NAMALWA (cell line): ENCODE measurements at regions not wholly inside any gene's neighbourhood (a gene's known extent, or its start where the extent isn't known, plus 50 kb on each side); places are given as distances from the start of the nearest gene placed in this dataset.

ENCODE experiments used
- DNase-seq: peaks from one replicate; pipeline ENCODE4 v3.0.0-alpha.2; 2015; ENCODE audit warnings: low spot score

DNA sequence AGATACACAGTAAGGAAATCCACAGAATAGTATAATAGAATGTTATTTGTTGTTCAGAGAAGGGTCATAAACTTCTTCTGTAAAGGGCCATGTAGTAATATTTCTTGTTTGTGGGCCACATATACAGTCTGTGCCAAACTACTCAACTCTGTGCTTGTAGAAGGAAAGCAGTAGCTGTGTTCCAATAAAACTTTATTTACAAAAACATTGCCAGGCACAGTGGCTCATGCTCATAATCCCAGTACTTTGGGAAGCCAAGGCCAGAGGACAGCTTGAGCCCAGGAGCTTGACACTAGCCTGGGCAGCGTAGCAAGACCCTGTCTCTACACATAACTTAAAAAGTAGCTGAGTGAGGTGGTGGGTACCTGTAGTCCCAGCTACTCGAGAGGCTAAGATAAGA is 612.8 kb upstream of the PSMD7 start:
- no peak for DNase-seq

DNA sequence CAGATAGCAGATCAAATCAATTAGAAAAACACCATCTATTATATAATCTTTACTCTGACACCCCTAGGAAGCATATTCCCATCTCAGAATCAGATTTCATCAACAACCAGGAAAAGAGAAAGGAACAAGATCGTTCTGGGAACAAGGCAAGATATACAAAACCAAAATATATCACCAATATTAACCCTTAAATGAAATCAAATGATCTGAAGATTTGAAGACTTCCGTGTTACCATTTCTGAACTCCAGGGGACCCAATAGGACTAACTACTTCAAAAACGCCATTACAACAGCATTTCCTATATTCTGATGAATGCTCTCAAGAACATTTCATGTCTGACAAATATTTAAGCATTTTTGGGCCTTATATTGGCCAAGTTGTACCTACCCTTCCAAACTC is 624.2 kb upstream of the ZFHX3 start:
- DNase-seq = no peak

DNA sequence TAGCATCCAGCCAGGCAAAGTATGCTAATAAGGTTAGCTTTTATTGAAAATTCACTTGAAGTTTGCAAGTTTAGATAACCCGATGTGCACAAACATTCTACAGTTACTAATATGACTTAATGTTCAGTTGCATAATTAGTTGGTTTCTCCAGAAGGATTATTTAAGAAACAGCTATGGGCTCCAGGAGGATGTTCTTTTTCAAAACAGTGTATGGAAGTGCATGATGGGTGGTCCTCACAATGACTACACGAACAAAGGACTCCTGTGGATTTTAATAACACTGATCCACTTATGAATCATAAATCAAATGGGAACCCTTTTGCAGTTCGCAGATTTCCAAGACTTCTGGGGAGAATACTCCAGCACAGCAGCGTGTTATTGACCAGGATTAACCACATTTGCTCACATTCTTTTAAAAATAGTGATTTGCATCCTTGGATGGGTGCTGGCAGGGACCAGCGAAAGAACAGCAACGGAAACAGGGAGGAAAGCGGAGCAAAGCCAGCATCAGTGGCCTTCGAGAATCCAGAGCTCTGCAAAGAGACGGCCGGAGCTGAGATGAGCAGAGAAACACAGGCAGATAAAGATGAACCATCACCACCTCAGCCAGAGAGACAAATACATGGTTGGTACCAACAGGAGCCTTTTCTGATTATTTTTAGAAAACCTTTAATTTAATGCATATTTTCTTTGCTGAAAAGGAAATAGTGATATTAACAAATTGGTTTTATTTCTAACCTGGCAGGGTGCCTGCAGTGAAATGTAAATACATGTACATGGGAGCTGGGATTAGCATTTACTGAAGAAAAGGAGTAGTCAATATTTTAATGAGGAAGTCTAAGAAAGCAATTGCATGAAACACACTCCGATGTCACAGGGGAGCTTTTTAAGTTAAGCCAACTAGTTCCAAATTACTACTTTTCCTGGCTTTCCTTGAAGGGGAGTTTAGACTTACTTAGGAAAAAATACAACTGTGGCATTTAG is 623.2 kb upstream of the ZFHX3 start:
- DNase-seq = no peak

DNA sequence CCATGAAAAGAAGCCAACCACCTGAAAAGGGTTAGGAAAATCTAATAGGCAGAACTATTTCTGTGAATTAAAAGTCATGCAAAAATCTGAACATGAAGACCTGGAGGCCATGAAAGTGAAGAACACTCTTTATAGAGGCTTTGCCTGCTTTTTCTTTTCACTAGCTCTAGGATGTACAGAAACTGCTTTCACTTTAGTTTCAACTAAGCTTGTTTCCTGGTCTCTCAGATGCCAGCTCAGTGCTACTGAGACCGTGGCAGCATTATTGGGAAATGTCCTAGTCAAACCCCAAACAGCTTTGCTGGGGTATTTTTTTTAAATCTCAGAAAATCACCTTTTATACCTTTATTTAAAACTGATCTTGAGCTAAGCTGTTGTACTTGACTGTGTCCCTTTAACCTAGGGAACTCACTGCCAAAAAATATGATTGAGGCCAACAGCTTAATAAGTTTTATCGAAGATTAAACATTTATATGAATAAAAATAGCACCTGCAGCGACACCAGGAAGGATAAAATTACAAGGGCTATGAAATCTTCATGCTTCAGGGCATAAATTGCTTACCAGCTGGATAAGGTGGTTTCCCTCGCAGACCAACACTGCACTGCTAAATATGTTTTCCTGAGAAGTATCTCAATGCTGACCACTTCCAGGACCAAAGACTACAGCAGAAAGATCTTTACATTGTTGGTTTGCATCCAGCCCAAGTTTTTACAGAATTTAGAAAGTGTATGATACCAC is 621.8 kb upstream of the ZFHX3 start:
- DNase-seq = no peak

DNA sequence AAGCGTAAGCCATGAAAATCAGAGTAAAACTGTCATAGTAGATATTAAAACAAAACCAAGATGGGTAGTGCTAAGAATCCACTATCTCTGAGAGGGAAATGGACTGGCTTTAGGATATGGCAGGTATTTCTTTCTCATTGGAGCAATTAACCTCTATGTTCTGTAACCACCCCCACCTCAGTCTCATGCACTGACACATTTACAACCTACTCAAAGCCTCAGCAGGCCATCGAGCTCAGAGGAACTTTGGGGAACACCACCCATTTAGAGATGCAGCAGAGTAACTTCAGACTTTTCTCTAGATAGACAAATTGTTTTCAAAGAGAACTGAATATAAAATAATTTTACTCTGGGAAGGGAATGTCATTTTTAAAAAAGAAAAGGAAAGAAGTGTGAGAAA is 615.8 kb upstream of the ZFHX3 start:
- DNase-seq = no peak

DNA sequence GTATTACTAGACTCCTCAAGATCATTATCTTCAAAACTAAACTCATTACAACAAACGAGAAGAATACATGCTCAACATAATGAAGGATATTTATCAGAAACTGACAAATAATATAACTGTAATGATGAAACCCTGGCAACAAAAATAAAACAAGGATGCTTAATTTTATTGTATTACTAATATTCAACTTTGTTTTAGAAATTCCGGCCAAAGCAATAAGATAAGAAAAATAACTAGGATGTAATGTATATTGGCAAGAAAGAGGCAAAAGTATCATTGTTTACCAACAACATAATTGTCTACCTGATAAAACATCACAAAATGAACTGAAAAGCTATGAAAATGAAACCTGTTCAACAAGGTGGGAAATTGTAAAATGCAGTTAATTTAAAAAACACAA is 588.3 kb upstream of the ZFHX3 start:
- no peak for DNase-seq

DNA sequence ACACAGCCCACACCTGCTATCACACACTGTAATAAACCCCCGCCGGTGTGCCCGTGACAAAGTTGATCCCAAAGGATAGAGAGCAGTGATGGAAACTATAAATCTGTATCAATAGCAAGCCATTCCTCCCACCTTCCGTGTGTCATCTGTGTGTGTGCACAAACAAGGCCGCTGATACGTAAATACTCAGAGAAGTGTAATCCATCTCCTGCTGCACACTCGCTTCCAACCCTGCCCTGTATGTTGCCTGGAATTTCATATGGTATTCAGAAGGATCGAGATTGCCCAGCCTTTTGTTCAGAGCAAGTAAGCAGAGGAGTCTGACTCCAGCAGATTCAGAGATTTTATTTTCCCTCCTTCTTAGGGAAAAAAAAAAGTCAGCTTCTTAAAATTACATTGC is 581.1 kb upstream of the ZFHX3 start:
- DNase-seq = no peak

DNA sequence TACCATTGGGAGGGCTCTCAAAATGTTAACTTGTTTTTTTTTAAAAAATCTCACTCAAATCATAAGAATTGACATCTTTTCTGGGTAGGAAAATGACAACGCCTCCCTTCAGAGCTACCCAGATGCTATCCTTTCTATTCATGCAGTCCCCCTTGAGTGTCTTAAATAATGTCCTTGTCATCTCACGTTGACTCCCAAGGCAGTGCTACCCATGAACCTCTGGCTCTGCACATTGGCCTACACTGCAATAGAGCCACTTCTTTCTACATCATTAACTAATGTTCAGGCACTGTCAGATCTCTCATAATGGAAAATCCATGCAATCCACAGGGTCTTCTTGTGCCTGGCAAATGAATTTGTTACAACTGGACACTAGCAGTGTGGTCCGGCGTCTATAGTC is 569.8 kb upstream of the ZFHX3 start:
- no peak for DNase-seq

DNA sequence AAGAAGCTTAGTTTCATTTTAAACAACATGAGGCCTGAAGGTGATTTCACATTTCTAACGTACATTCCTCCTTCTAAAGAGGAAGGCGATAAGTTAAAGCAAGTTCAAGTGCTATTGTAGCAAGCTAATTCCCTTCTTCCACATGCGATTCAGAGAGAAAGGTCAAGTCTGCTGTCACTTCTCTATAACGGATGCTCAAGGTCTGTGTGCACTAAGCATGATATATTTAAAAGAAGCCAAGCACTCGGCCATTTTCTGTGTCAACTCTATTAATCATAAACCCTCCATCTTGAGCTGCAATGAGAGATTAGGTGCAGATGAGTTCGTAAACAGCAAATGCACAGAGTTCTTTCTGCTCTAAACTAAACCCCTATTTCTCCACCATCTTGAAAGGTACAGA is 568.8 kb upstream of the ZFHX3 start:
- no peak for DNase-seq

DNA sequence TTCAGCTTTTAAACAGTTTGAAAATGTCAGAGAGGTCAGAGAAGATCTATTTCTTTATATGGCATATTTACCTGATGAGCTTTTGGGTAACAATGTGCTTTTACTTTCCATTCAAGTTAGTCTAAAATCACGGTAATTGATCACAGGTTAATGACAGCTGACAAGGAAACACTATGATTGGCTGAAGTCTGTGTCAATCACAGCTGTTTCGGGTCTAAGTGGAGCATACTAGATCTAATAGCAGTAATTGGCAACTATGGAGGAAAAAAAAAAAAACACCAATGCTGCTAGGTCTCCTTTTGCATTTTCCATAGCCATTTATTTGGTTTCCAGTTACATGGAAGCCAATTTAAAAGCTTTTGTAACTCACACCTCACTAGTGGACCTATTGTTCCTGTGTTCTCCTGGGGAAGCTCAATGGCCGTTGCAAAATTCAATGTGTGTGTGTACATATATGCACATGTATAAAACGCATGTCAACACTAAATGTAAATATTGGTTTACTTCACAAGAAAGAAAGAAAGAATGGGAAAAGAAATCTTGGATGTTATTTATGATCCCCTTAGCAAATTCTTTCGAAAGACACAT is 568.3 kb upstream of the ZFHX3 start:
- DNase-seq = peak; percentile 16

DNA sequence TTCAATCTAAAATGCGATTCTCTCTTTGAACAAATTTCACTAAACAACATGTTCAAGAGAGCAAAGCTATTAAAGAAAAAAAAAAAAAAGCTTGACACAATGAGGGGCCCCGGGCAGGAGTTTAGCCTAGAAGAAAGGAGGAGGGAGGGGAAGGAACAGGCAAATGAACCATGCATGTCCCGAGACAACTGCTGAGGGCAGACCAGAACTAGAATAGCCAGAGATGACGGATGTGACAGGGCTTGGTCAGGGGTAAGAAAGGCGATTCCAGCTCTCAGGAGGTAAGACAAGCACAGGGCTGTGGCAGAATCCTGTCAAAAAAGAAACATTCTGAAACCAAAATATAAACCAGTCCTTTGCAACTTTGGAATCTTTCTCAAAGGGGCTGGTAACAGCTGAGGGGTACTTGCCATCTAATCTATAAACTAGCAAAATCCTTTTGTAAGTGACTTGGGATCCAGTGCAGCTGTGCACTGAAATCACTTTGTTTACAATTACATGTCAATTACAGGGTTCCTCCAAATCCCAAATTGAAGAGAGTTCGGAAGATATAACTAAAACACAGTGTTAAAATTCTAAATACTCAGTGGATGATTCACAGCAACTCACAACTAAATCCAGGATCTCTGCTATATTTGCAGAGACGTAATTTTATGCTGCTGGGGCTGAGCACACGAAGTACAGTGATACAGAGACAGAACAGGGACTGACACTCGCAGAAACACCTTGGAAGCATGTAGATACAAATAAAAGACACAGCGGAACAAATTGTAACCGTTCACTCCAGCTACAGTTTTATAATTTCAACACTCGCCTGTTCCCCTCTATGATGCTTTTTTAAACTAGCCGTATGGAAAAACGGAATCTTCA is 567.4 kb upstream of the ZFHX3 start:
- no peak for DNase-seq

DNA sequence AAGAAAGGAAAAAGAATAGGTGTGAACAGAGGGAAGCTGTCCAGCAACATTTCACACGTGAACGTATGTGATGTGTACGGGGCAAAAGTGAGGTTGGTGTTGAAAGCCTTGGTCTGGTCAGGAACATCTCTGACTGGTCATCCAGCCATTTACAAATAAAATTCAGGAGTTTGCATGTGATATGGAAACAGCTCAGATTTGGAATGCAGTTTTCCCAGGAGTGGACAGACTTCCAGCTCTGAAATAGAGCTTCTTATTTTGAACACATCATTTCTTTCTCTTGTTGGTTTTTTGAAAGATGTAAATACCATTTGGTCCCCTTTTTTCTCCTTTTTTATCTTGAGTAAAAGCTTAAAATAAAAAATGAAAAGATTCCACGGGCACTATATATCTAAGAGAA is 566.2 kb upstream of the ZFHX3 start:
- DNase-seq = no peak

DNA sequence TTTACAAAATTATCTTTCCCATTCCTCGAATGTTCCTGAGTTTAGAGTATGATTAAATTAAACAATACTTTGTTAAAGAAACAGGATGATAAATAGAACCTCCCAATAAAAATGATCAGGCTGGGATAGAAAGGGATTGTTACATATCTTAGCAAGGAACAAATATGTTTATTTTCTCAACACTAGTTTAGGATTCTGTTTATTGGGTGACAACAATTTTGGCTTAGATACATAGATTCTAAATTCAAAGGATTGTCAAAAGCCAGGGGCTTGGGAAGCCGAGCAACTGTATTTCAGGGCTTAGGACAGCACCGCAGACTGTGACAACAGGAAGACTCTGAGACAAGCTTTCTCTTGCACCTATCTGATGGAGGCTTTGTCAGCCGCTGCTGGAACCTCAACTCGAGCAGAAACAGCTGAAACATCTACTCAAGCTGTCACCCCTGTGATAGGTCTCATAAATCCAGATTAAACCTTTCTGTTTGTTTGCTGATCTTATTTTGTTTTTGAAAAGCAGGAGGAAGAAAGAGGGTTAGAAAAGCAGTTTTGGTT is 562.8 kb upstream of the ZFHX3 start:
- DNase-seq = no peak

DNA sequence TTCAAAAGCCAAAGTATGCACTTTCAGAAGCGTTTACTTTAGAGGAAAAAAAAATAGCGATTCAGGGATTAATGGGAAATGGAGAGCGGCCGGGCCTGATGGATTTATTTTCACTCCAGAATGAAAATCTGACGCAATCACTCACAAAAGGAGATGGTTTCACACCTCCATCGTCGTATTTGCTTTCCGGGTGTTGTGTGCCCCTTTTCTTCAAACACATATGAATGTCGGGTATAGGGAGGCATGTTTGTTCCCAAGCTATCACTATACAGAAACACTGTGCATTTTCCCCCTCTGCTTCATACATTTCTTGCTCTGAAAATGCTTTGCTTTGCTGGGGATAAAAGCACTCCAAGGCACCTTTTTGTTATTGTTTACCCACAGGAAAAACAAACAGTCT is 562.2 kb upstream of the ZFHX3 start:
- DNase-seq = no peak

DNA sequence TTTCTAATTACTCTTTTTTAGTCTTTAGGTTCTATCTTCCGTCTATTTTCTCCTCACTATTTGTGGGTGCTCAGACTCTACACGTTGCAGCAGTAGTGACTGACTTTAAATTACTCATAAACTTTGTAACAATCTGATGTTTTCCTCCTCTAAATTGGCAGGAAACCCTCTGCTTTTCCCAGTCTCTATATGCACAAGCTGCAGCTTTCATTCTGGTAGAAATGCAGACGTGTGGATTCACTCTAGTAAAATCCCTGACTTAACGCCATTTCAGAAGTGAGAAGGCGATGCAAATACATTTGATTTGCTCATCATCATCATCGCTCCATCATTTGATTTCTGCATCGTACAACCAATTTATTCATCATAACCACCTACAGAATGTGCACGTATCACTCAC is 561.0 kb upstream of the ZFHX3 start:
- no peak for DNase-seq

DNA sequence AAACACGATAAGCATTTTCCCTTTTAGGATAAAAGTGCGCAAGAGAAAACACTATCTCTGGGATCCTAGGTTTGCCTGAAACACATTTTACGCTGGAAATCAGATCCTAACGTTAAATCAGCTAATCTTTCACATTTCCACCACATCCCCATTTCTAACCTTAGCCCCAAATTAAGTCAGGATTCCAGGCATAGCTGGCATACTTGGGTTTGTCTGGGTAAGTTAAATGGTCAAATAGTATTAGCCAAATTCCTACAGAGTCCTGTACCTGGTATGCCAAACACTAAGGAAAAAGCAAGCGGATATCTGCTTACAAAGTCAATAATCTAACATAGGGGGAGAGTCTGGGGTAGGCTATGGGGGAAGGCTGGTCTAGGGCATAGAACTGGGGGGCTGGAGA is 557.4 kb upstream of the ZFHX3 start:
- no peak for DNase-seq

DNA sequence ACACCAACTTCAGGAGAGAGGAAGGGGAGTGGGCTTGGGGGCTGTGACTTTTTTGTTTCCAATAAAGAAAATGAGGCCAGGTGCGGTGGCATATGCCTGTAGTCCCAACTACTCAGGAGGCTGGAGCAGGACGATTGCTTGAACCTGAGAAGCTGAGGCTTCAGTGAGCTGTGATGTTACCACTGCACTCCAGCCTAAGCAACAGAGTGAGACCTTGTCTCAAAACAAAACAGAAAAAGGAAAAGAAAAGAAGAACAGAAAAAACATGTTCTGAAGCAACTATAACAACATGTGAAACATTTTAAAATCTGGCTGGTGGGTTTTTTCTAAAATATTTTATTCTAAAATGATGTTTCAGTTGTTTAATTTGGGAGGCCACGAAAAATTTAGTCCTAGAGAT is 554.0 kb upstream of the ZFHX3 start:
- DNase-seq = no peak

DNA sequence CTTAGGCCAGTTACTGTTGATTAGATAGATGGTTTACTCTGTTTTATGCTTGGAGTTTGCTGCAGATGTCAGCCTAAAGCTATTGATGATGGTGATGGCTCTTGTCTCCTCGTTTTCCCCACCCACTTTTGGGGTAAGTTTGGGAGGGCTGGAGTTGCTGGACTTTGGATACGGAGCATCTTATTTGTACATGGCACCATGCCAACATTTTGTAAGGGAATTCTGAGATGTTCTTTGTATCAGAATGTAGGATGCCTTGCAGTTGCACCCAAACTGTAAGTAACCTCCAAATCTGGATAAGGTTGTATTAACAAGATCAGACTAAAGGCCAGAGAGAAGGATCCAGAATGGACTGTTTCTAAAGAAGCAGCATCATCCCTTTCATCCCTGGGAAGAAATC is 551.9 kb upstream of the ZFHX3 start:
- DNase-seq = no peak

DNA sequence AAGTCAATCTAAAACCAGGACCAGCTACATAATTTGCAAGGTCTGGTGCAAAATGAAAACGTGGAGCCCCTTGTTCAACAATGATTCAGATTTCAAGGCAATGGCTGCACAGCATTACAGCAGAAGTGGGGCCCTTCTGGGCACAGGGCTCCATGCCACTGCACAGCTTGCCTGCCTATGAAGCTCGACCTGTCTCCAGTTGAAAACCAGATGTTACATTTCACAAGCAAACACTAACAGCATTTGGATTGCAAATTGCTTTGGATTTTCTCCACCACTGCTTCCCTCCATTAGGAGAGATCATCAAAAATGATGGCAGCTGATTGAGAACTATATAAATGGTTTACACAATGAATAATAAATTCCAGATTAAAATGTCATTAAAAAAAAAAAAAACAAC is 551.4 kb upstream of the ZFHX3 start:
- DNase-seq = no peak

DNA sequence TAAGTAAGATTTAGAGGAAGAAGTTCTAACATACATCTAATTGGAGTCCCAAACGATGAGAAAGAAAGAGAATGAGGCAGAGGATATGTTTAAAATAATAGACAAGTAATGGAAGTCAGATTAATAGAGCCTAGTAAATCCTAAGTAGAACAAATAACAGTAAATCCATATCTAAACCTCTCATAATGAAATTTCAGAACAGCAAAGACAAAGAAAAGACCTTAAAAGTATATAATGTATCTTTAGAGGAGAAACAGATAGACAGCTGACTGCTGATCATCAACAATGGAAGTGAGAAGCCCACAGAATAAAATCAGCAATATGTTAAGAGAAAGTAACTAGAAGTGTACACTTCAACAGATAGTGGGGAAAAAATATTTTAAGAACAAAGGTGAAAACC is 536.2 kb upstream of the ZFHX3 start:
- DNase-seq = no peak

DNA sequence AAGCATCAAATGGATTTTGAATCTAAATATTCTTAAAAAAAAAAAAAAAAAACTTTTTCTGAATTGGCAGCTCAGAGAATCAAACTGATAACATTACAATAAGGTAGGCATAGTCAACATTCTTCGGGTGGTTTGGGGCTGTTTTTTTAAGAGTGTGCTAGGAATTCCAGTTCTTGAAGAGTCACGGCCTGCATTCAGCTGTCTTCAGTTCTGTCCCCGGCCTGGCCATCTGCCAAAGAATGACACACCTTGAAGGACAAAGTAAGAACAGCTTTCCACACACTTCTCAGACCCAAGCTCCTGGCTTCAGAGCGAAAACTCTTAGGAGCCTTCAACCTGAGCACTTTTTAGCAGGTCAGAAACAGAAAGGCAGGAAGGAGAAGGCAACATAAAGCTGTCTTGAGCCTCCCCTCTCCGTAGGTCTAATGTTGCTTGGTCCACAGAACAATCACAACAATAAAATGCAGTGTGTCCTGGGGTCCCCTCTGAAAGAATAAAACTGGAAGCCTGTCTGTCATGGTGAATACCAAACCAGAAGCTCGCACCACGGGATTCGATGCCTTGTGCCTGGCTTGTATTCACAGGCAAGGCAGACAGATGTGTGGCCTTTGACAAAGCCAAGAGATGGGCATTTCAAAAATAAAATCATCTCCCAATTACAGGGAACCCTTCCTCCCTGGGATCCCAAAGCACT is 524.4 kb upstream of the ZFHX3 start:
- no peak for DNase-seq
